SK-N-SH treated with all-trans-retinoic acid at 6 μM for 48 hours (cell line): ENCODE measurements at regions not wholly inside any gene's neighbourhood (a gene's known extent, or its start where the extent isn't known, plus 50 kb on each side); places are given as distances from the start of the nearest gene placed in this dataset.

Experiments used
- ATAC-seq: fragments of 200-7000 bp; cut with Tn5 transposase; 3 replicates; pipeline ENCODE4 v1.9.1; 2020; ENCODE audit warnings: mild to moderate bottlenecking, moderate library complexity
- ARNTL ChIP-seq: fragments of 450-650 bp; formaldehyde crosslinking; IDR thresholded peaks from 2 replicates; pipeline ENCODE4 v1.5.0; 2020; ENCODE audit warnings: low read depth, mild to moderate bottlenecking, moderate library complexity, borderline replicate concordance
- BACH2 ChIP-seq: fragments of 250-450 bp; sonication (Bioruptor Pico); IDR thresholded peaks from 2 replicates; pipeline ENCODE4 v1.9.0; 2021; ENCODE audit warnings: mild to moderate bottlenecking, borderline replicate concordance
- CSDC2 ChIP-seq: fragments of 250-450 bp; sonication (Bioruptor Pico); IDR thresholded peaks from 2 replicates; pipeline ENCODE4 v1.5.0; 2020; ENCODE audit warnings: mild to moderate bottlenecking, moderate library complexity
- CSRNP3 ChIP-seq: fragments of 250-450 bp; sonication (Bioruptor Pico); IDR thresholded peaks from 2 replicates; pipeline ENCODE4 v1.5.1; 2021; ENCODE audit warnings: mild to moderate bottlenecking, moderate library complexity
- GLIS3 ChIP-seq: fragments of 250-450 bp; sonication (Bioruptor Pico); IDR thresholded peaks from 2 replicates; pipeline ENCODE4 v1.5.0; 2020; ENCODE audit warnings: mild to moderate bottlenecking, moderate library complexity
- ISL1 ChIP-seq: fragments of 250-450 bp; sonication (Bioruptor Pico); IDR thresholded peaks from 2 replicates; pipeline ENCODE4 v2.1.2; 2022; ENCODE audit warnings: mild to moderate bottlenecking, moderate library complexity
- OSR1 ChIP-seq: fragments of 250-450 bp; sonication (Bioruptor Pico); IDR thresholded peaks from 2 replicates; pipeline ENCODE4 v1.8.0; 2022; ENCODE audit warnings: moderate library complexity, mild to moderate bottlenecking, inconsistent platforms
- PPARA ChIP-seq: fragments of 250-450 bp; sonication (Bioruptor Pico); IDR thresholded peaks from 2 replicates; pipeline ENCODE4 v1.5.0; 2020; ENCODE audit warnings: mild to moderate bottlenecking, borderline replicate concordance
- RARB ChIP-seq: fragments of 250-450 bp; sonication (Bioruptor Pico); IDR thresholded peaks from 2 replicates; pipeline ENCODE4 v1.8.0; 2021; ENCODE audit warnings: mild to moderate bottlenecking, moderate library complexity
- SNAI2 ChIP-seq: fragments of 250-450 bp; sonication (Bioruptor Pico); IDR thresholded peaks from 2 replicates; pipeline ENCODE4 v1.5.0; 2020; ENCODE audit warnings: mild to moderate bottlenecking, moderate library complexity
- TOX ChIP-seq: fragments of 250-450 bp; sonication (Bioruptor Pico); IDR thresholded peaks from 2 replicates; pipeline ENCODE4 v1.8.0; 2021; ENCODE audit warnings: mild to moderate bottlenecking, moderate library complexity, borderline replicate concordance
- ZC3H10 ChIP-seq: fragments of 250-450 bp; sonication (Bioruptor Pico); IDR thresholded peaks from 2 replicates; pipeline ENCODE4 v1.5.1; 2021; ENCODE audit warnings: mild to moderate bottlenecking, moderate library complexity
- ZFP3 ChIP-seq: fragments of 250-450 bp; sonication (Bioruptor Pico); IDR thresholded peaks from 2 replicates; pipeline ENCODE4 v1.5.0; 2020; ENCODE audit warnings: mild to moderate bottlenecking, moderate library complexity
- ZFP30 ChIP-seq: fragments of 450-650 bp; formaldehyde crosslinking; IDR thresholded peaks from 2 replicates; pipeline ENCODE4 v1.5.0; 2022; ENCODE audit warnings: mild to moderate bottlenecking, moderate library complexity
- ZNF565 ChIP-seq: fragments of 450-650 bp; formaldehyde crosslinking; conservative IDR thresholded peaks from 2 replicates; pipeline ENCODE4 v1.5.0; 2020; ENCODE audit warnings: low read depth, mild to moderate bottlenecking, moderate library complexity
- ZNF70 ChIP-seq: fragments of 450-650 bp; formaldehyde crosslinking; IDR thresholded peaks from 2 replicates; pipeline ENCODE4 v1.5.0; 2020; ENCODE audit warnings: mild to moderate bottlenecking, moderate library complexity
- ZNF8 ChIP-seq: fragments of 450-650 bp; formaldehyde crosslinking; IDR thresholded peaks from 2 replicates; pipeline ENCODE4 v1.5.0; 2020; ENCODE audit warnings: mild to moderate bottlenecking, moderate library complexity
- TF ChIP-seq, protein P1 (sequence below): fragments of 250-450 bp; sonication (Bioruptor Pico); IDR thresholded peaks from 2 replicates; pipeline ENCODE4 v1.5.1; 2020; ENCODE audit warnings: low read depth, mild to moderate bottlenecking, moderate library complexity
- TF ChIP-seq, protein P2 (sequence below): fragments of 250-450 bp; sonication (Bioruptor Pico); IDR thresholded peaks from 2 replicates; pipeline ENCODE4 v1.8.0; 2021; ENCODE audit warnings: low read depth, mild to moderate bottlenecking, moderate library complexity, borderline replicate concordance
- TF ChIP-seq, protein P3 (sequence below): fragments of 250-450 bp; sonication (Bioruptor Pico); IDR thresholded peaks from 2 replicates; pipeline ENCODE4 v1.8.0; 2020; ENCODE audit warnings: mild to moderate bottlenecking, moderate library complexity, borderline replicate concordance
- TF ChIP-seq, protein P4 (sequence below): fragments of 250-450 bp; sonication (Bioruptor Pico); IDR thresholded peaks from 2 replicates; pipeline ENCODE4 v1.5.0; 2020; ENCODE audit warnings: mild to moderate bottlenecking, moderate library complexity

GRCh38 chr4:79747252-79747651, 325.8 kb downstream of the ANTXR2 start (continued):
- TF ChIP-seq CSDC2 (CRISPR knock-in tag), result no peak
- no peak for TF ChIP-seq RARB (CRISPR knock-in tag)
- no peak for TF ChIP-seq ARNTL (CRISPR knock-in tag)
- TF ChIP-seq SNAI2, result no peak
- TF ChIP-seq ZFP30 (CRISPR knock-in tag), result no peak
- TF ChIP-seq ZNF565 (CRISPR knock-in tag), result no peak
- TF ChIP-seq OSR1 (CRISPR knock-in tag), result no peak
- TF ChIP-seq, all 23 proteins: peak for 0

DNA sequence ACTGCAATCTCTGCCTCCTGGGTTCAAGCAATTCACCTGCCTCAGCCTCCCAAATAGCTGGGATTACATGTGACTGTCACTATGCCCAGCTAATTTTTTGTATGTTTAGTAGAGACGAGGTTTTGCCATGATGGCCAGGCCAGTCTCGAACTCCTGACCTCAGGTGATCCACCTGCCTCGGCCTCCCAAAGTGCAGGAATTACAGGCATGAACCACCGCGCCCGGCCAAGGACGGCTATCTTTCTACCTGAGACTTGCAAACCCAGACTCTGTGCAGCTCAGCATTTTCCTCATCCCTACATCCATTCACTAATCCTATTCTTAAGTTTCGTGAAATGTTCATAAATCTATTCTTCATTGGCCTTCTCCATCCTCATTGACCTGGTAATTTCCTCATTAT, 330.0 kb downstream of the ANTXR2 start:
- no peak for ATAC-seq

GRCh38 chr4:79739912-79740311, 331.9 kb upstream of the GK2 start:
- ATAC-seq, result no peak
- TF ChIP-seq, protein P1, sequence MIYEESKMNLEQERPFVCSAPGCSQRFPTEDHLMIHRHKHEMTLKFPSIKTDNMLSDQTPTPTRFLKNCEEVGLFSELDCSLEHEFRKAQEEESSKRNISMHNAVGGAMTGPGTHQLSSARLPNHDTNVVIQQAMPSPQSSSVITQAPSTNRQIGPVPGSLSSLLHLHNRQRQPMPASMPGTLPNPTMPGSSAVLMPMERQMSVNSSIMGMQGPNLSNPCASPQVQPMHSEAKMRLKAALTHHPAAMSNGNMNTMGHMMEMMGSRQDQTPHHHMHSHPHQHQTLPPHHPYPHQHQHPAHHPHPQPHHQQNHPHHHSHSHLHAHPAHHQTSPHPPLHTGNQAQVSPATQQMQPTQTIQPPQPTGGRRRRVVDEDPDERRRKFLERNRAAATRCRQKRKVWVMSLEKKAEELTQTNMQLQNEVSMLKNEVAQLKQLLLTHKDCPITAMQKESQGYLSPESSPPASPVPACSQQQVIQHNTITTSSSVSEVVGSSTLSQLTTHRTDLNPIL (CRISPR knock-in tag), result no peak
- TF ChIP-seq ZFP3 (no peak), SNAI2 (no peak), ZNF8 (no peak), PPARA (CRISPR knock-in tag) (no peak), RARB (CRISPR knock-in tag) (no peak), CSRNP3 (no peak), ARNTL (CRISPR knock-in tag) (no peak), ZFP30 (CRISPR knock-in tag) (no peak), TOX (no peak)

More for the DNA sequence above, 330.0 kb downstream of the ANTXR2 start:
- TF ChIP-seq ZFP3, result no peak
- TF ChIP-seq ZNF8, result no peak
- TF ChIP-seq CSRNP3, result no peak
- TF ChIP-seq, protein P2, sequence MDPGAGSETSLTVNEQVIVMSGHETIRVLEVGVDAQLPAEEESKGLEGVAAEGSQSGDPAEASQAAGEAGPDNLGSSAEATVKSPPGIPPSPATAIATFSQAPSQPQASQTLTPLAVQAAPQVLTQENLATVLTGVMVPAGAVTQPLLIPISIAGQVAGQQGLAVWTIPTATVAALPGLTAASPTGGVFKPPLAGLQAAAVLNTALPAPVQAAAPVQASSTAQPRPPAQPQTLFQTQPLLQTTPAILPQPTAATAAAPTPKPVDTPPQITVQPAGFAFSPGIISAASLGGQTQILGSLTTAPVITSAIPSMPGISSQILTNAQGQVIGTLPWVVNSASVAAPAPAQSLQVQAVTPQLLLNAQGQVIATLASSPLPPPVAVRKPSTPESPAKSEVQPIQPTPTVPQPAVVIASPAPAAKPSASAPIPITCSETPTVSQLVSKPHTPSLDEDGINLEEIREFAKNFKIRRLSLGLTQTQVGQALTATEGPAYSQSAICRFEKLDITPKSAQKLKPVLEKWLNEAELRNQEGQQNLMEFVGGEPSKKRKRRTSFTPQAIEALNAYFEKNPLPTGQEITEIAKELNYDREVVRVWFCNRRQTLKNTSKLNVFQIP (CRISPR knock-in tag), result no peak
- TF ChIP-seq, protein P3, sequence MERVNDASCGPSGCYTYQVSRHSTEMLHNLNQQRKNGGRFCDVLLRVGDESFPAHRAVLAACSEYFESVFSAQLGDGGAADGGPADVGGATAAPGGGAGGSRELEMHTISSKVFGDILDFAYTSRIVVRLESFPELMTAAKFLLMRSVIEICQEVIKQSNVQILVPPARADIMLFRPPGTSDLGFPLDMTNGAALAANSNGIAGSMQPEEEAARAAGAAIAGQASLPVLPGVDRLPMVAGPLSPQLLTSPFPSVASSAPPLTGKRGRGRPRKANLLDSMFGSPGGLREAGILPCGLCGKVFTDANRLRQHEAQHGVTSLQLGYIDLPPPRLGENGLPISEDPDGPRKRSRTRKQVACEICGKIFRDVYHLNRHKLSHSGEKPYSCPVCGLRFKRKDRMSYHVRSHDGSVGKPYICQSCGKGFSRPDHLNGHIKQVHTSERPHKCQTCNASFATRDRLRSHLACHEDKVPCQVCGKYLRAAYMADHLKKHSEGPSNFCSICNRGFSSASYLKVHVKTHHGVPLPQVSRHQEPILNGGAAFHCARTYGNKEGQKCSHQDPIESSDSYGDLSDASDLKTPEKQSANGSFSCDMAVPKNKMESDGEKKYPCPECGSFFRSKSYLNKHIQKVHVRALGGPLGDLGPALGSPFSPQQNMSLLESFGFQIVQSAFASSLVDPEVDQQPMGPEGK (CRISPR knock-in tag), result no peak
- TF ChIP-seq, protein P4, sequence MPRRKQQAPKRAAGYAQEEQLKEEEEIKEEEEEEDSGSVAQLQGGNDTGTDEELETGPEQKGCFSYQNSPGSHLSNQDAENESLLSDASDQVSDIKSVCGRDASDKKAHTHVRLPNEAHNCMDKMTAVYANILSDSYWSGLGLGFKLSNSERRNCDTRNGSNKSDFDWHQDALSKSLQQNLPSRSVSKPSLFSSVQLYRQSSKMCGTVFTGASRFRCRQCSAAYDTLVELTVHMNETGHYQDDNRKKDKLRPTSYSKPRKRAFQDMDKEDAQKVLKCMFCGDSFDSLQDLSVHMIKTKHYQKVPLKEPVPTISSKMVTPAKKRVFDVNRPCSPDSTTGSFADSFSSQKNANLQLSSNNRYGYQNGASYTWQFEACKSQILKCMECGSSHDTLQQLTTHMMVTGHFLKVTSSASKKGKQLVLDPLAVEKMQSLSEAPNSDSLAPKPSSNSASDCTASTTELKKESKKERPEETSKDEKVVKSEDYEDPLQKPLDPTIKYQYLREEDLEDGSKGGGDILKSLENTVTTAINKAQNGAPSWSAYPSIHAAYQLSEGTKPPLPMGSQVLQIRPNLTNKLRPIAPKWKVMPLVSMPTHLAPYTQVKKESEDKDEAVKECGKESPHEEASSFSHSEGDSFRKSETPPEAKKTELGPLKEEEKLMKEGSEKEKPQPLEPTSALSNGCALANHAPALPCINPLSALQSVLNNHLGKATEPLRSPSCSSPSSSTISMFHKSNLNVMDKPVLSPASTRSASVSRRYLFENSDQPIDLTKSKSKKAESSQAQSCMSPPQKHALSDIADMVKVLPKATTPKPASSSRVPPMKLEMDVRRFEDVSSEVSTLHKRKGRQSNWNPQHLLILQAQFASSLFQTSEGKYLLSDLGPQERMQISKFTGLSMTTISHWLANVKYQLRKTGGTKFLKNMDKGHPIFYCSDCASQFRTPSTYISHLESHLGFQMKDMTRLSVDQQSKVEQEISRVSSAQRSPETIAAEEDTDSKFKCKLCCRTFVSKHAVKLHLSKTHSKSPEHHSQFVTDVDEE (CRISPR knock-in tag), result no peak
- no peak for TF ChIP-seq OSR1 (CRISPR knock-in tag)
- TF ChIP-seq, protein P1 (CRISPR knock-in tag), result no peak
- TF ChIP-seq SNAI2, result no peak
- TF ChIP-seq CSDC2 (CRISPR knock-in tag), result no peak
- no peak for TF ChIP-seq PPARA (CRISPR knock-in tag)
- no peak for TF ChIP-seq GLIS3 (CRISPR knock-in tag)
- no peak for TF ChIP-seq ZNF565 (CRISPR knock-in tag)
- TF ChIP-seq ISL1 (CRISPR knock-in tag), result no peak
- TF ChIP-seq ZC3H10, result no peak
- no peak for TF ChIP-seq ZNF70
- TF ChIP-seq TOX, result no peak
- TF ChIP-seq BACH2 (CRISPR knock-in tag), result no peak
